AG09309 (cell line): ENCODE measurements at regions not wholly inside any gene's neighbourhood (a gene's known extent, or its start where the extent isn't known, plus 50 kb on each side); places are given as distances from the start of the nearest gene placed in this dataset.

Source experiments
- DNase-seq: peaks from one replicate; pipeline ENCODE4 v3.0.0-alpha.2; 2010; ENCODE audit warnings: low read depth
- H3K4me3 ChIP-seq: 2 replicates; pipeline ENCODE4 v1.5.1; 2011; ENCODE audit warnings: mild to moderate bottlenecking, low read depth, low read length, moderate library complexity; ENCODE audit not compliant: control insufficient read depth
- CTCF ChIP-seq: IDR thresholded peaks from 2 replicates; pipeline ENCODE4 v1.5.1; 2011; ENCODE audit warnings: mild to moderate bottlenecking, low read depth, low read length, inconsistent platforms; ENCODE audit not compliant: insufficient read depth, control insufficient read depth; ENCODE audit errors: missing control alignments

- peak; percentile 18 for DNase-seq
- TF ChIP-seq CTCF = no peak
- H3K4me3 ChIP-seq = no peak overlapping the region; the same call in 1 of the 2 replicates
These were observed 313.1 kb upstream of the TNRC6C start for GRCh38 chr17:77645072-77646045.

GRCh38 chr17:77646046-77646430, 312.5 kb upstream of the TNRC6C start:
- no peak overlapping the region for H3K4me3 ChIP-seq
- TF ChIP-seq CTCF = no peak
- no peak for DNase-seq

DNA sequence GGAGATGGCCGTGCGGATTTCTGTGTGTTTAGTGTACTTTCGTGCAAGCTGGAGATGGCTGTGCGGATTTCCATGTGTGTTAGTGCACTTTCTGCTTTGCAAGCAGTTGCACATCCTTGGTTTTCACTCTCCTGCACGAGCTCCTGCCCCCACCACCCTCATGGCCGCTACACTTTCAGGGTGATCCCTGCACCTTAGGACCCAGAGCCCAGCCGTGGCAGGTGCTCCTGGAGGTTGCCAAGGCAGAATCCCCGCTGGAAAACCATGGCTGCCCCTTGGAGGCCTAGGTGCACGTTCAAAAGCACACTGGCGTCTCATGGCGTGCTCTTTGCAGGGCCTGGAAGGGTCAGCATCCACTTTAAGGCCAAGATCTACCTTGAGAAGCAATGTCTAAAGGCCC, 311.0 kb upstream of the TNRC6C start:
- no peak overlapping the region for H3K4me3 ChIP-seq
- TF ChIP-seq CTCF = no peak
- no peak for DNase-seq

DNA sequence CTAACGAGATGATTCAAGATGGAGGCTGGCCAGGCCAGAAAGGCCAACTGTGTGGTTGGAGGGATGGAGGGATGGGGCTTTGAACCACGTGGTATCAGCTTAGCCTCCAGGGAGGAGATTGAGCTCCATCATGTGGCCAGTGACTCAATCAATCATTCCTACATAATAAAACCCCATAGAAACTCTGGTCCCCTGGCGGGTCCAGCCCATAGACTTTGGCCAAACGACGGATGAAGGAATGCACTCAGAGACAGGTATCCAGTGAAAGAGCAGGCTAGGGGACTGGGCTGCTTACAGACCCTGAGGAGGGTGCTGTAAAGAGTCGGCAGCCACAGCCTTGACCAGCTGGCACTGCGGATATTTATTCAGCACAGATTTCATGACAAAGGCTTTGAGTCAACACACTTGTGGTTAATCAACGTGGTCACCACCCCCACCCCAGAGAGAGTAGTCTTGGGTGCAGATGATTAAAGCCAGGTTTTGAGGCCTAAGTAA, 308.7 kb upstream of the TNRC6C start:
- H3K4me3 ChIP-seq = no peak overlapping the region
- peak; percentile 47 for DNase-seq
- peak; percentile 25 for TF ChIP-seq CTCF

DNA sequence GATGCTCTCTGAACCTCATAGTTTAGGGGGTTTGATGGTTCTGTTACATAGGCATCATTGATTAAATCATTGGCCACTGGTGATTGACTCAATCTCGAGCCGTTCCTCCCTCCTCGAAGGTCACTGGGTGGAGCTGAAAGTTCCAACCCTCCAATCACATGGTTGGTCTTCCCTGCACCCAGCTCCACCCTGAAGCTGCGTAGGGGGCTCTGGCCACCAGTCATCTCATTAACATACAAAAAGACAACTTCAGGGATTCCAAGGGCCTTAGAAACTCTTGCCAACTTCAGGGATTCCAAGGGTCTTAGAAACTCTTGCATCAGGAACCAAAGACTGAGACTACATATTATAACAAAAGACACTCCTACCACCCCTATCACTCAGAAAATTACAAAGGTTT, 306.5 kb upstream of the TNRC6C start:
- no peak overlapping the region for H3K4me3 ChIP-seq
- TF ChIP-seq CTCF = no peak
- no peak for DNase-seq

DNA sequence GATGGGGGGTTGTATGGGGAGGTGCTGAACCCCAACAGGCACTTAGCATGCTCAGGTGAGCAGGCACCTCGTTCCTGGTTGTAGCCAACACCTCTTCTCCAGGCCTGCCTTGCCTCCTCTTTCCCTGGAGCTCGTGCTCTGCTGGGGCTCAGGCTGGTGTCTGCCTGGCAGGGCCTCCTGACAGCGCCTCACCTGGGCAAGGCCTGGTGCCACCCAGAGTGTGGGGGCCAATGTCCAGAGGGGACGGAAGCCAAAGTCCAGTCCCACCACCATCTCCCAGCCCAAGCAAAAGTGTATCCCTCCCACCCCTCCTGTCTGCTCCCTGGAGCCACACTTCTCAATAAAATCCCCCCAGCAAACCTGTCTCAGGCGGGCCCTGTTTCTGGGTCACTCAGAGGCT, 304.2 kb upstream of the TNRC6C start:
- H3K4me3 ChIP-seq = no peak overlapping the region
- DNase-seq = no peak
- TF ChIP-seq CTCF = no peak
